NCI-H748 (cell line): ENCODE measurements at regions not wholly inside any gene's neighbourhood (a gene's known extent, or its start where the extent isn't known, plus 50 kb on each side); places are given as distances from the start of the nearest gene placed in this dataset.

ENCODE experiments used
- DNase-seq: peaks from one replicate; lab custom pipeline; 2025; ENCODE audit not compliant: unreplicated experiment; lab: John Stamatoyannopoulos, UW

GRCh38 chr6:163835439-163836171, 421.1 kb downstream of the QKI start:
- DNase-seq, result no peak

- DNase-seq, result no peak
These were observed 419.9 kb downstream of the QKI start for GRCh38 chr6:163834226-163834970.

- DNase-seq, result no peak
These were observed 417.2 kb downstream of the QKI start for GRCh38 chr6:163831736-163832135.

GRCh38 chr6:163830641-163831040, 416.1 kb downstream of the QKI start:
- no peak for DNase-seq

GRCh38 chr6:163828038-163828795, 413.7 kb downstream of the QKI start:
- no peak for DNase-seq

GRCh38 chr6:163827143-163827542, 412.6 kb downstream of the QKI start:
- no peak for DNase-seq

- no peak for DNase-seq
These were observed 412.1 kb downstream of the QKI start for GRCh38 chr6:163826629-163827028.

GRCh38 chr6:163825033-163825432, 410.5 kb downstream of the QKI start:
- DNase-seq, result no peak

- no peak for DNase-seq
These were observed 409.1 kb downstream of the QKI start for GRCh38 chr6:163823577-163823976.

- DNase-seq, result no peak
These were observed 406.4 kb downstream of the QKI start for GRCh38 chr6:163820745-163821458.

- no peak for DNase-seq
These were observed 405.7 kb downstream of the QKI start for GRCh38 chr6:163820171-163820570.

GRCh38 chr6:163818719-163819118, 404.2 kb downstream of the QKI start:
- no peak for DNase-seq

GRCh38 chr6:163816441-163816840, 401.9 kb downstream of the QKI start:
- no peak for DNase-seq

- no peak for DNase-seq
These were observed 401.3 kb downstream of the QKI start for GRCh38 chr6:163815796-163816195.

- DNase-seq, result no peak
These were observed 400.2 kb downstream of the QKI start for GRCh38 chr6:163814494-163815364.

- DNase-seq, result no peak
These were observed 399.5 kb downstream of the QKI start for GRCh38 chr6:163813979-163814493.

GRCh38 chr6:163811317-163811716, 396.8 kb downstream of the QKI start:
- DNase-seq, result no peak

- DNase-seq, result no peak
These were observed 394.8 kb downstream of the QKI start for GRCh38 chr6:163809364-163809763.

- DNase-seq, result no peak
These were observed 394.4 kb downstream of the QKI start for GRCh38 chr6:163808871-163809270.

- DNase-seq, result no peak
These were observed 393.7 kb downstream of the QKI start for GRCh38 chr6:163808231-163808630.
